H9 (cell line): ENCODE measurements at regions not wholly inside any gene's neighbourhood (a gene's known extent, or its start where the extent isn't known, plus 50 kb on each side); places are given as distances from the start of the nearest gene placed in this dataset.

Experiments
- DNase-seq: peaks from one replicate; pipeline ENCODE4 v3.0.0-alpha.2; 2017
- H2AFZ ChIP-seq: one replicate; pipeline ENCODE4 v1.6.1; 2013; ENCODE audit warnings: mild to moderate bottlenecking, low read length, control low read depth, moderate library complexity
- H2AK5ac ChIP-seq: 2 replicates; pipeline ENCODE4 v1.6.1; 2013; ENCODE audit warnings: low read length, control low read depth, mixed read lengths; ENCODE audit not compliant: insufficient read length
- H2BK120ac ChIP-seq: one replicate; pipeline ENCODE4 v1.6.1; 2013; ENCODE audit warnings: low read depth, mild to moderate bottlenecking, low read length, control low read depth, inconsistent platforms; ENCODE audit not compliant: poor library complexity, severe bottlenecking
- H2BK12ac ChIP-seq: 2 replicates; pipeline ENCODE4 v1.6.1; 2013; ENCODE audit warnings: low read length, control low read depth, mixed read lengths, low read depth; ENCODE audit not compliant: insufficient read length
- H2BK15ac ChIP-seq: 2 replicates; pipeline ENCODE4 v1.6.1; 2013; ENCODE audit warnings: low read depth, low read length, control low read depth
- H2BK20ac ChIP-seq: one replicate; pipeline ENCODE4 v1.6.1; 2013; ENCODE audit warnings: low read depth, mild to moderate bottlenecking, low read length, control low read depth, inconsistent platforms; ENCODE audit not compliant: poor library complexity, severe bottlenecking
- H2BK5ac ChIP-seq: 2 replicates; pipeline ENCODE4 v1.6.1; 2013; ENCODE audit warnings: low read length, control low read depth, mixed read lengths; ENCODE audit not compliant: insufficient read length
- H3K14ac ChIP-seq: 2 replicates; pipeline ENCODE4 v1.6.1; 2013; ENCODE audit warnings: low read length, control low read depth; ENCODE audit not compliant: insufficient read depth
- H3K18ac ChIP-seq: 2 replicates; pipeline ENCODE4 v1.6.1; 2013; ENCODE audit warnings: low read depth, mild to moderate bottlenecking, mixed read lengths, low read length, control low read depth; ENCODE audit not compliant: insufficient read length
- H3K23ac ChIP-seq: 2 replicates; pipeline ENCODE4 v1.6.1; 2013; ENCODE audit warnings: low read length, control low read depth, mixed read lengths, low read depth; ENCODE audit not compliant: insufficient read length
- H3K23me2 ChIP-seq: 2 replicates; pipeline ENCODE4 v1.6.1; 2013; ENCODE audit warnings: low read depth, mild to moderate bottlenecking, mixed read lengths, low read length, control low read depth; ENCODE audit not compliant: insufficient read length, poor library complexity, severe bottlenecking
- H3K27ac ChIP-seq: 2 replicates; pipeline ENCODE4 v1.5.1; 2013; ENCODE audit warnings: low read length, control low read depth, mixed read lengths, low read depth; ENCODE audit not compliant: insufficient read length
- H3K27me3 ChIP-seq: 2 replicates; pipeline ENCODE4 v1.6.1; 2013; ENCODE audit warnings: low read length, control low read depth, inconsistent platforms; ENCODE audit not compliant: insufficient read depth
- H3K4ac ChIP-seq: 2 replicates; pipeline ENCODE4 v1.6.1; 2013; ENCODE audit warnings: low read depth, mild to moderate bottlenecking, control low read depth, inconsistent platforms, low read length, moderate library complexity
- H3K4me1 ChIP-seq: 2 replicates; pipeline ENCODE4 v1.6.1; 2013; ENCODE audit warnings: low read length, control low read depth, inconsistent platforms; ENCODE audit not compliant: insufficient read depth
- H3K4me2 ChIP-seq: 2 replicates; pipeline ENCODE4 v1.6.1; 2013; ENCODE audit warnings: low read length, control low read depth, mixed read lengths; ENCODE audit not compliant: insufficient read length, insufficient read depth
- H3K56ac ChIP-seq: 2 replicates; pipeline ENCODE4 v1.6.1; 2013; ENCODE audit warnings: low read depth, mild to moderate bottlenecking, mixed read lengths, low read length, control low read depth; ENCODE audit not compliant: insufficient read length
- H3K79me1 ChIP-seq: 2 replicates; pipeline ENCODE4 v1.6.1; 2013; ENCODE audit warnings: low read depth, mild to moderate bottlenecking, moderate library complexity, low read length, control low read depth, inconsistent platforms; ENCODE audit not compliant: insufficient read depth, poor library complexity, severe bottlenecking
- H3K79me2 ChIP-seq: 2 replicates; pipeline ENCODE4 v1.6.1; 2013; ENCODE audit warnings: low read length, control low read depth, inconsistent platforms; ENCODE audit not compliant: insufficient read depth
- H3K9ac ChIP-seq: 2 replicates; pipeline ENCODE4 v1.6.1; 2013; ENCODE audit warnings: low read length, control low read depth, mixed read lengths; ENCODE audit not compliant: insufficient read length; ENCODE audit errors: extremely low read depth
- H3K9me3 ChIP-seq: one replicate; pipeline ENCODE4 v1.6.1; 2013; ENCODE audit warnings: low read depth, low read length, inconsistent platforms; ENCODE audit not compliant: control insufficient read depth
- H3T11ph ChIP-seq: one replicate; pipeline ENCODE4 v1.6.1; 2013; ENCODE audit warnings: mild to moderate bottlenecking, low read length, control low read depth, inconsistent platforms
- H4K20me1 ChIP-seq: one replicate; pipeline ENCODE4 v1.6.1; 2013; ENCODE audit not compliant: control insufficient read depth, insufficient read length, insufficient read depth
- H4K5ac ChIP-seq: 2 replicates; pipeline ENCODE4 v1.6.1; 2013; ENCODE audit warnings: low read depth, mild to moderate bottlenecking, mixed read lengths, low read length, control low read depth; ENCODE audit not compliant: insufficient read length
- H4K8ac ChIP-seq: replicated peaks from 2 replicates; pipeline ENCODE4 v1.6.1; 2013; ENCODE audit warnings: low read length, control low read depth, mixed read lengths, low read depth; ENCODE audit not compliant: insufficient read length
- H4K91ac ChIP-seq: 2 replicates; pipeline ENCODE4 v1.6.1; 2013; ENCODE audit warnings: low read depth, mild to moderate bottlenecking, moderate library complexity, mixed read lengths, low read length, control low read depth; ENCODE audit not compliant: insufficient read length
- H3K27ac Mint-ChIP-seq, 3 experiments: 2 replicates in 2 of 3; 3 replicates in 1 of 3; pipeline ENCODE4 v1.8.0; 2020 to 2021; ENCODE audit warnings: mixed read lengths in 3 of 3, mild to moderate bottlenecking in 1 of 3, moderate library complexity in 1 of 3
- H3K27me3 Mint-ChIP-seq: 2 replicates; pipeline ENCODE4 v1.8.0; 2021; ENCODE audit warnings: low read depth, mild to moderate bottlenecking, moderate library complexity, mixed read lengths
- H3K36me3 Mint-ChIP-seq, 3 experiments: 2 replicates in 2 of 3; 3 replicates in 1 of 3; pipeline ENCODE4 v1.8.0; 2020 to 2021; ENCODE audit warnings: low read depth in 3 of 3, mixed read lengths in 3 of 3; ENCODE audit not compliant: insufficient read depth in 1 of 3
- H3K4me1 Mint-ChIP-seq, 2 experiments: 2 replicates each; pipeline ENCODE4 v1.8.0; 2020; ENCODE audit warnings: mixed read lengths in 2 of 2
- H3K4me3 Mint-ChIP-seq, 2 experiments: 2 replicates in 1 of 2; 3 replicates in 1 of 2; pipeline ENCODE4 v1.8.0; 2020 to 2021; ENCODE audit warnings: mild to moderate bottlenecking in 2 of 2, mixed read lengths in 2 of 2, moderate library complexity in 1 of 2
- H3K9me3 Mint-ChIP-seq, 2 experiments: 2 replicates in 1 of 2; 3 replicates in 1 of 2; pipeline ENCODE4 v1.8.0; 2020; ENCODE audit warnings: mild to moderate bottlenecking in 2 of 2, mixed read lengths in 2 of 2, moderate library complexity in 1 of 2
- CTCF ChIP-seq: fragments of 200-600 bp; sonication (generic); conservative IDR thresholded peaks from 3 replicates; pipeline ENCODE4 v1.8.0; 2021; ENCODE audit warnings: antibody characterized with exemption, mild to moderate bottlenecking
- WGBS: extraction: QIAGEN DNeasy Blood & Tissue Kit; methylation state at CpG from one replicate; pipeline ENCODE4 v1.1.7; 2013; ENCODE audit warnings: missing lambda C conversion rate, low lambda C conversion rate, mixed read lengths; ENCODE audit not compliant: insufficient read length; ENCODE audit errors: extremely low coverage; 5-methylcytosine and 5-hydroxymethylcytosine counted together

DNA sequence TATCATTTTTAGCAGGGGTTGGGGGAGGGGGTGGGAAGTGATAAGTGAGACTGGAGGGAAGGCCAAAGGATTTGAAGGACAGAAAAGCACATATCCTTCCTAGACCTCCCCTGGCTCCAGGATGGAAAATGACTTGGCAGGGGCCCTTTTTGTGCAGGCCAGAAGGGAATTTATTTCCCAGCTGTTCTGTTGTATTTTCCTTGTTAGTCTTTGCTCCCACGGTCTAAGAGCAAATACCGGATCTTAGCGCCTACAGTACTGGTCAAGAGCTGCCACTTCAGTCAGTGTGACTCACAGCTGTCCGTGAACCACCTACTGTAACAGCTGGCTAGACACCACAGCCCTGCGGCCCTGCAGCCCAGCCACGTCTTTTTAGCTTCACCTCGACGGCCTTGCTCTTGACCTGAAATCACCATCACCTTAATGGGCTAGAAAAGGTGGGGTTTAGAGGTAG lies 51.0 kb upstream of the ERRFI1 start:
- no peak overlapping the region for H4K5ac ChIP-seq
- WGBS = no CpG with 5 or more reads among the region's 8 CpGs
- H3K4me1 ChIP-seq = peaks cover 6% of the 10 kb centered on the region
- H2BK20ac ChIP-seq = no peak overlapping the region
- DNase-seq = peak; percentile 41
- Mint-ChIP-seq H3K4me1 (peaks cover 28 to 37% of the 10 kb centered on the region in 2 experiments), H3K27me3 (peaks cover 3% of the 10 kb centered on the region; the same call in 1 of the 2 replicates), H3K36me3 (no peaks in the 10 kb centered on the region), H3K4me3 (no peak overlapping the region), H3K27ac (peak overlapping the region in 1 of 3 experiments; percentile 24; a peak in 1 of 7 replicates), H3K9me3 (no peaks in the 10 kb centered on the region)
- no peak overlapping the region for H4K91ac ChIP-seq
- no peak overlapping the region for H3K18ac ChIP-seq
- no peak overlapping the region for H3T11ph ChIP-seq
- H2AFZ ChIP-seq = no peak overlapping the region
- no peak overlapping the region for H3K23ac ChIP-seq
- no peak overlapping the region for H3K14ac ChIP-seq
- no peak overlapping the region for H4K8ac ChIP-seq
- H2BK15ac ChIP-seq = no peak overlapping the region
- no peaks in the 10 kb centered on the region for H3K9me3 ChIP-seq
- H3K27ac ChIP-seq = no peak overlapping the region
- no peak overlapping the region for H2BK12ac ChIP-seq
- no peak for TF ChIP-seq CTCF
- no peak overlapping the region for H2BK5ac ChIP-seq
- no peak overlapping the region for H3K9ac ChIP-seq
- H4K20me1 ChIP-seq = no peaks in the 10 kb centered on the region
- H3K56ac ChIP-seq = no peak overlapping the region
- H2AK5ac ChIP-seq = no peak overlapping the region
- no peak overlapping the region for H3K4ac ChIP-seq
- H2BK120ac ChIP-seq = no peak overlapping the region
- H3K23me2 ChIP-seq = no peaks in the 10 kb centered on the region
- no peaks in the 10 kb centered on the region for H3K79me2 ChIP-seq
- no peaks in the 10 kb centered on the region for H3K79me1 ChIP-seq
- no peaks in the 10 kb centered on the region; the same call in 1 of the 2 replicates for H3K27me3 ChIP-seq
- H3K4me2 ChIP-seq = no peak overlapping the region
